ENCODE measurements at regions not wholly inside any gene's neighbourhood (a gene's known extent, or its start where the extent isn't known, plus 50 kb on each side); places are given as distances from the start of the nearest gene placed in this dataset.
A peak's percentile ranks its signal among the peaks of the same experiment; 100 is the strongest.

DNA sequence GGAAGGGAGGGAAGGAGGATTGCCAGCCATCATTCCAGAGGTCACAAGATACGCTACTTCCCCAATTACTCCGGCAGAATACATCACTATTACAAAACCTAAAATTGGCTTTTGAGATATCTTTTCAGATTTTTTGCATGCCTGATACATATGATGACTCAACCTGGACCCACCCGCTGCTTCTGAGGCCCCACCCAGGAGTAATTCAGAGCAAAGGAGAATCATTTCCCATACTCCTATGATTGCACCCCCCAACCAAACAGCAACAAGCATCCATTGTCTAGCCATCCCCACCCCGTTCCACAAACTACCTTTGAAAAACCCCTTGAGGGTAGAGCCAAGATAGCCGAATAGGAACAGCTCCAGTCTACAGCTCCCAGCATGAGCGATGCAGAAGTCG lies 163.5 kb upstream of the GJE1 start:
- no peak overlapping the region for H3K23ac ChIP-seq (ENCODE audit: low read length in 2 of 2)

DNA sequence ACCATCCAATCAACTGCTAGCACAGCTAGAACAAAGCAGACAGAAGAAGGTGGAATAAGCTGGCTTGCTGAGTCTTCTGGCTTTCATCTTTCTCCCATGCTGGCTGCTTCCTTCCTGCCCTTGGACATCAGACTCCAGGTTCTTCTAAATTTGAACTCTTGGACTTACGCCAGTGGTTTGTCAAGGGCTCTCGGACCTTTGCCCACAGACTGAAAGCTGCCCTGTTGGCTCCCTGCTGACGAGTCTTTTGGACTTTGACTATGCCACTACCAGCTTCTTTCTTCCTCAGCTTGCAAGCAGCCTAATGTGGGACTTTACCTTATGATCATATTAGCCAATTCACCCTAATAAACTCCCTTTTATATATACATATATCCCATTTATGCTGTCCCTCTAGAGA lies 164.1 kb upstream of the GJE1 start:
- Histone ChIP-seq H3K4me3 (ENCODE audit: insufficient read depth in 1 of 2, low read depth in 1 of 2, low read length in 2 of 2) (no peak overlapping the region), H2AFZ (ENCODE audit: low read depth, low read length) (no peak overlapping the region), H3K14ac (ENCODE audit: low read length in 2 of 2) (no peak overlapping the region), H3K79me1 (replicated peaks; ENCODE audit: low read length, poor library complexity, severe bottlenecking) (no peaks in the 10 kb centered on the region), H2BK5ac (ENCODE audit: low read depth, low read length, poor library complexity, severe bottlenecking) (no peak overlapping the region), H3K9ac (ENCODE audit: low read length) (no peak overlapping the region), H2BK120ac (ENCODE audit: low read depth, low read length) (no peak overlapping the region), H3K36me3 (ENCODE audit: control insufficient read depth in 1 of 2, insufficient read depth in 2 of 2, low read depth in 1 of 2, low read length in 2 of 2) (no peaks in the 10 kb centered on the region), H2AK5ac (ENCODE audit: low read length, severe bottlenecking) (no peak overlapping the region), H2BK12ac (ENCODE audit: low read length in 2 of 2) (no peak overlapping the region), H3K9me3 (ENCODE audit: control insufficient read depth, low read length) (no peaks in the 10 kb centered on the region), H3K27me3 (ENCODE audit: control insufficient read depth in 1 of 2, insufficient read depth in 1 of 2, low read length in 2 of 2) (no peaks in the 10 kb centered on the region), H3K4ac (ENCODE audit: low read depth in 1 of 2, low read length in 2 of 2) (no peak overlapping the region), H3K4me2 (ENCODE audit: low read length, poor library complexity, severe bottlenecking) (no peak overlapping the region), H3K23ac (ENCODE audit: low read length in 2 of 2) (no peak overlapping the region), H3K18ac (ENCODE audit: low read depth in 1 of 2, low read length in 2 of 2) (no peak overlapping the region), H4K91ac (ENCODE audit: low read length) (no peak overlapping the region), H3K27ac (ENCODE audit: low read length, poor library complexity, severe bottlenecking) (no peak overlapping the region), H2BK15ac (ENCODE audit: low read depth, poor library complexity, severe bottlenecking) (no peak overlapping the region), H3K4me1 (ENCODE audit: control insufficient read depth, insufficient read depth, low read depth, low read length) (no peaks in the 10 kb centered on the region), H4K8ac (ENCODE audit: low read length) (no peak overlapping the region)
- DNase-seq: no peak
- 96% methylated on average over 3 of the region's 3 CpGs for WGBS

More for the DNA sequence above, 163.5 kb upstream of the GJE1 start:
- Histone ChIP-seq H3K36me3 (ENCODE audit: control insufficient read depth in 1 of 2, insufficient read depth in 2 of 2, low read depth in 1 of 2, low read length in 2 of 2) (no peaks in the 10 kb centered on the region), H4K8ac (ENCODE audit: low read length) (no peak overlapping the region), H3K27ac (ENCODE audit: low read length, poor library complexity, severe bottlenecking) (no peak overlapping the region), H3K9ac (ENCODE audit: low read length) (no peak overlapping the region), H3K9me3 (ENCODE audit: control insufficient read depth, low read length) (no peaks in the 10 kb centered on the region), H2BK5ac (ENCODE audit: low read depth, low read length, poor library complexity, severe bottlenecking) (no peak overlapping the region), H3K4me1 (ENCODE audit: control insufficient read depth, insufficient read depth, low read depth, low read length) (no peaks in the 10 kb centered on the region), H3K4me2 (ENCODE audit: low read length, poor library complexity, severe bottlenecking) (no peak overlapping the region), H2BK15ac (ENCODE audit: low read depth, poor library complexity, severe bottlenecking) (no peak overlapping the region), H2BK120ac (ENCODE audit: low read depth, low read length) (no peak overlapping the region), H3K4ac (ENCODE audit: low read depth in 1 of 2, low read length in 2 of 2) (no peak overlapping the region), H3K79me1 (replicated peaks; ENCODE audit: low read length, poor library complexity, severe bottlenecking) (no peaks in the 10 kb centered on the region), H2AFZ (ENCODE audit: low read depth, low read length) (no peak overlapping the region), H4K91ac (ENCODE audit: low read length) (no peak overlapping the region), H3K14ac (ENCODE audit: low read length in 2 of 2) (no peak overlapping the region), H2AK5ac (ENCODE audit: low read length, severe bottlenecking) (no peak overlapping the region), H2BK12ac (ENCODE audit: low read length in 2 of 2) (no peak overlapping the region), H3K18ac (ENCODE audit: low read depth in 1 of 2, low read length in 2 of 2) (no peak overlapping the region), H3K4me3 (ENCODE audit: insufficient read depth in 1 of 2, low read depth in 1 of 2, low read length in 2 of 2) (no peak overlapping the region), H3K27me3 (ENCODE audit: control insufficient read depth in 1 of 2, insufficient read depth in 1 of 2, low read length in 2 of 2) (no peaks in the 10 kb centered on the region)
- WGBS: 98% methylated on average over 7 of the region's 7 CpGs
- DNase-seq: no peak

DNA sequence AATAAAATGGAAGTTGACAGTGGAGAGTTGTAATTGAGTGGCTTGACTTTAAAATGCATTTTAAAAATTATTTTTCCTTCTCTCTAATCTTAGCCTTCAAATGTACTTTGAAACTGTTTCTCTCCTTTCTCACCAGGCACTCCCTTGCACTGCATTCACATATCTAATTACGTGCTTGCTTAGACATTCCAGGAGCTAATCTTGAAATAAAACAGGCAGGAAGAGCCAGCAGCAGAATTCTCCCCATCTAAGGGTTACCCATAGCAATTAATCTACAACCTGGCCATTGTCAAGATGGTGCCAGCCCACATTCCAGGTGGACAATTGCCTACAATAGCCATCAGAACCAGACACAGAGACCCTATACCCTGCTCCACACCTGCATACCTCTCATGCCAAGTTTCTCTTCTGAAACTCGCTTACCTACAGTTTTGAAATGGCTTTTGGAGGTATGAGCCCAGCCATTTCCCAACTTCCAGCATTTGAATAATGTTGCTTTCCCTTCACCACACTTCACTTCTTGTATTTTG lies 167.6 kb upstream of the GJE1 start:
- WGBS: 80% methylated on average over 2 of the region's 2 CpGs
- Histone ChIP-seq H3K18ac (ENCODE audit: low read depth in 1 of 2, low read length in 2 of 2) (no peak overlapping the region), H2BK15ac (ENCODE audit: low read depth, poor library complexity, severe bottlenecking) (no peak overlapping the region), H3K4me3 (ENCODE audit: insufficient read depth in 1 of 2, low read depth in 1 of 2, low read length in 2 of 2) (no peak overlapping the region), H4K91ac (ENCODE audit: low read length) (no peak overlapping the region), H3K27ac (ENCODE audit: low read length, poor library complexity, severe bottlenecking) (no peak overlapping the region), H2AK5ac (ENCODE audit: low read length, severe bottlenecking) (no peak overlapping the region), H2AFZ (ENCODE audit: low read depth, low read length) (no peak overlapping the region), H2BK12ac (ENCODE audit: low read length in 2 of 2) (no peak overlapping the region), H3K4ac (ENCODE audit: low read depth in 1 of 2, low read length in 2 of 2) (no peak overlapping the region), H3K4me2 (ENCODE audit: low read length, poor library complexity, severe bottlenecking) (no peak overlapping the region), H3K14ac (ENCODE audit: low read length in 2 of 2) (no peak overlapping the region), H4K8ac (ENCODE audit: low read length) (no peak overlapping the region), H3K79me1 (replicated peaks; ENCODE audit: low read length, poor library complexity, severe bottlenecking) (no peaks in the 10 kb centered on the region), H3K36me3 (ENCODE audit: control insufficient read depth in 1 of 2, insufficient read depth in 2 of 2, low read depth in 1 of 2, low read length in 2 of 2) (no peaks in the 10 kb centered on the region), H3K4me1 (ENCODE audit: control insufficient read depth, insufficient read depth, low read depth, low read length) (no peaks in the 10 kb centered on the region), H3K9me3 (ENCODE audit: control insufficient read depth, low read length) (no peaks in the 10 kb centered on the region), H3K9ac (ENCODE audit: low read length) (no peak overlapping the region), H2BK120ac (ENCODE audit: low read depth, low read length) (no peak overlapping the region), H3K27me3 (ENCODE audit: control insufficient read depth in 1 of 2, insufficient read depth in 1 of 2, low read length in 2 of 2) (no peaks in the 10 kb centered on the region), H2BK5ac (ENCODE audit: low read depth, low read length, poor library complexity, severe bottlenecking) (no peak overlapping the region), H3K23ac (ENCODE audit: low read length in 2 of 2) (no peak overlapping the region)
- no peak for DNase-seq

DNA sequence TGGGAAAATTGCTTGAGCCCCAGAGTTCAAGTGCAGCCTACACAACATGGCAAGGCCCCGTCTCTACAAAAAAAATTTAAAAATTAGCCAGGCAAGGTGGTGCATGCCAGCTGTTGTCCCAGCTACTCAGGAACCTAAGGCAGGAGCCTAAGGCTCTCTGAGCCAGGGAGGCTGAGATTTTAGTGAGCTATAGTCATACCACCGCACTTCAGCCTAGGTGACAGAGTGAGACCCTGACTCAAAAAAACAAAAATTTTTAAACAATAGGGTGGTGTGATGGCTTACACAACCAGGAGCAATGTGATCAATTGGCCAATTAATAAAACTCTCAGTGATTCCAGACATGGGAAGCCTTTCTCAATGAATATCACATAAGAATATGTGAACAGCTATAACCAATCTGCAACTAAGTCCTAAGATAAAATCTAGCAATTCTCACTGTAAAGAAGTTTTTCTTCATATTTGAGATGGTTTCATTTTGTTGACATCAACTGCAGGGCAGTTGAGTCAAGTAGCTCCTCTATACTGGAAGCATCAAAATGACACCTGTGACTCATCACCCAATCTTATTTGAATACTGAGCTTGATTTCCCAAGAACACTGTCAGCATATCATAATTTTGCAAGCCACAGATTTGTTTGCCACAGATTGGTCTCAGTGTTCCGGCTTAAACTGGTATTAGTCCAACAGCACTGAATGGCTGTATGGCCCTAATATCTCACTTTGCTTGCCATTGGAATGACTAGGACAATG lies 169.0 kb upstream of the GJE1 start:
- no peaks in the 10 kb centered on the region for H3K27me3 ChIP-seq (ENCODE audit: control insufficient read depth in 1 of 2, insufficient read depth in 1 of 2, low read length in 2 of 2)
- H2BK15ac ChIP-seq (ENCODE audit: low read depth, poor library complexity, severe bottlenecking): no peak overlapping the region
- H3K27ac ChIP-seq (ENCODE audit: low read length, poor library complexity, severe bottlenecking): no peak overlapping the region
- no peak overlapping the region for H3K4ac ChIP-seq (ENCODE audit: low read depth in 1 of 2, low read length in 2 of 2)
- DNase-seq: peak; percentile 6
- H3K14ac ChIP-seq (ENCODE audit: low read length in 2 of 2): no peak overlapping the region
- no peak overlapping the region for H3K23ac ChIP-seq (ENCODE audit: low read length in 2 of 2)
- no peak overlapping the region for H3K4me2 ChIP-seq (ENCODE audit: low read length, poor library complexity, severe bottlenecking)
- no peak overlapping the region for H4K91ac ChIP-seq (ENCODE audit: low read length)
- no peak overlapping the region for H4K8ac ChIP-seq (ENCODE audit: low read length)
- no peak overlapping the region for H2BK120ac ChIP-seq (ENCODE audit: low read depth, low read length)
- H2AFZ ChIP-seq (ENCODE audit: low read depth, low read length): no peak overlapping the region
- H3K9ac ChIP-seq (ENCODE audit: low read length): no peak overlapping the region
- 100% methylated on average over 3 of the region's 3 CpGs for WGBS
- H3K36me3 ChIP-seq (ENCODE audit: control insufficient read depth in 1 of 2, insufficient read depth in 2 of 2, low read depth in 1 of 2, low read length in 2 of 2): no peaks in the 10 kb centered on the region
- H3K4me1 ChIP-seq (ENCODE audit: control insufficient read depth, insufficient read depth, low read depth, low read length): no peaks in the 10 kb centered on the region
- no peak overlapping the region for H3K18ac ChIP-seq (ENCODE audit: low read depth in 1 of 2, low read length in 2 of 2)
- H3K79me1 ChIP-seq (replicated peaks; ENCODE audit: low read length, poor library complexity, severe bottlenecking): no peaks in the 10 kb centered on the region
- H3K9me3 ChIP-seq (ENCODE audit: control insufficient read depth, low read length): no peaks in the 10 kb centered on the region
- H2BK12ac ChIP-seq (ENCODE audit: low read length in 2 of 2): no peak overlapping the region
- H2BK5ac ChIP-seq (ENCODE audit: low read depth, low read length, poor library complexity, severe bottlenecking): no peak overlapping the region
- no peak overlapping the region for H3K4me3 ChIP-seq (ENCODE audit: insufficient read depth in 1 of 2, low read depth in 1 of 2, low read length in 2 of 2)
- H2AK5ac ChIP-seq (ENCODE audit: low read length, severe bottlenecking): no peak overlapping the region
